GM18517 (cell line): ENCODE measurements at regions not wholly inside any gene's neighbourhood (a gene's known extent, or its start where the extent isn't known, plus 50 kb on each side); places are given as distances from the start of the nearest gene placed in this dataset.
"Not testable (repeated sequence)": the region's sequence is repeated elsewhere in the genome, so short reads cannot be mapped to it uniquely, and the experiment has no call there.

Experiments
- ATAC-seq: cut with Tn5 transposase; IDR thresholded peaks from one replicate; pipeline ENCODE4 v1.9.1; 2021; ENCODE audit warnings: mild to moderate bottlenecking, moderate library complexity; ENCODE audit not compliant: unreplicated experiment

- ATAC-seq: no peak
Measured at GRCh38 chr1:200496937-200497336, 87.1 kb upstream of the ZNF281 start.

DNA sequence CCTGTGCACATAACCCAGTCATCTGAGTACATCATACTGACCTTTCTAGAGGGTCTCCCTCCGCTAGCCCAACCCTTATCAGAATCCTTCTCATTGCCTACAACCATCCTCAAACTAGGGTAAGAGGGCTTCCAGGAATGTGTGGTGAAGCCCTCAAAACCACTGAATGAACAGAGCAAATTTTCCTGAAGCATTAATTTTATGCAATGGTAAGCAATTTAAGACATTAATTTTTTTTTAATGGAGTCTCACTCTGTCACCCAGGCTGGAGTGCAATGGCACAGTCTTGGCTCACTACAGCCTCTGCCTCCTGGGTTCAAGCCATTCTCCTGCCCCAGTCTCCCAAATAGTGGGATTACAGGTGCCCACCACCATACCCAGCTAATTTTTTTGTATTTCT is 86.1 kb upstream of the ZNF281 start:
- ATAC-seq: no peak

DNA sequence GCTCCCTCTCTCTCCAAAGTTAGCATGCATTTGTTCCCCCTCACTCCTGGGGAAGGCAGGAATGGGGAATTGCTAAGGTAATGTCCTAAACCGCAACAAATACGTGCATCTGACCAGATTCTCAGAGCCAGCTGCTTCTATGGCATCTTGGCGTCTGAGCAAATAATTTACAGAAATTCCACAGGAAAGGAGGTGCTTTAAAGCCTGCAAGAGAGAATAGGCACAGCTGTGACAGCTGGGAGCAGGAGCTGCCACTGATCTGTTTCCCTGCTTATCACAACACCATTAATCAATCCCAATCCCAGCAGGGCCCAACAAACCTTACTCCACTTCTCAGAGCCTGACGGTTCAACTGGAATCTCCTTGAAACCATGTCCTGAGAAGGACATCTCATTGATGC is 83.5 kb upstream of the ZNF281 start:
- ATAC-seq: no peak

DNA sequence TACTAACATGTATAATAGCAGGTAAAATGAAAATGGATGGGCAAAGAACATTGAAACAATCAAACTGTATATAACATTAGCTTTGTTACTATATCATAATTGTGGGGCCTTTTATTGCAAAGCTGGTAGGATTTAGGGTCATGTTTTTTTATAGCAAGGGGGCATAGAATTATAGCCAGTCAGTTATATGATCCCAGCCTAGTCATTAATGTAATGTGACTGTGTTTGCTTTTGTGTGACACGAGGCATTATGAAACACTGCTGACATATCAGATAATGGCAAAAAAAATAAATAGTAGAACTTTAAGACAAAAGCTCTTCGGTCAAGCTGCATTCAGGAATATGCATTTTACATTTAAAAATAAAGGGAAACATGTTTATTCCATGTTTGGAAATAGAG is 81.3 kb upstream of the ZNF281 start:
- no peak for ATAC-seq

DNA sequence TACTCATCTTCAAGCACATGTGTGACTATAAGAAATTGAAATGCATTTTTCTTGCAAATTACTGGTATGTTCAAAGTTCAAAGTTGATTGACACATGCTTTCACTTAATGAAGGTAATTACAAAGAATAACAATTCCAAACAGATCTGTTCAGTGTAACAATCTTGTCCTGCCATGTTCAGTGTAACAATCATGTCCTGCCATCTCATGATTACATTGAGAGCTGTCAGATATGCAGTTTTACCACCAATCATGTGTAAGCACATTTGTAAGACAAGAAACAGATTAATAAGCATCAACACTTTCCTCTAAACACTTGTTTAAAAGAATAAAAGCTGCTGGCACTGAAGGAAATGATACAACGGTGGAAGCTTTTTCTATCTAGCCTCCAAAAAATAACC is 80.3 kb upstream of the ZNF281 start:
- no peak for ATAC-seq

- no peak for ATAC-seq
Measured at GRCh38 chr1:200488375-200489165, 78.7 kb upstream of the ZNF281 start.

DNA sequence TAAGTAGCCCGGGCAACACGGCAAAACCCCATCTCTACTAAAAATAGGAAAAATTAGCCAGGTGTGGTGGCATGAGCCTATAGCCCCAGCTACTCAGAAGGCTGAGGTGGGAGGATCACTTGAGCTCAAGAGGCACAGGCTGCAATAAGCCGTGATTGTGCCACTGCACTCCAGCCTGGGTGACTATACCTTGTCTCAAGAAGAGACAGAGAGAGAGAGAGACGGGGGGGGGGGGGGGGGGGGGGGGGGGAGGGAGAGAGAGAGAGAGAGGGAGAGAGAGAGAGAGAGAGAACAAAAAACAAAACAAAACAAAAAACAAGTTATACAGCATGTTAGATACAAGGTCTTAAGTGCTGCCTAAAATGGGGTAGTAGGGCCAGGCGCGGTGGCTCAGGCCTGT is 77.8 kb upstream of the ZNF281 start:
- ATAC-seq: no peak

- no peak for ATAC-seq
Measured at GRCh38 chr1:200486634-200487033, 76.8 kb upstream of the ZNF281 start.

DNA sequence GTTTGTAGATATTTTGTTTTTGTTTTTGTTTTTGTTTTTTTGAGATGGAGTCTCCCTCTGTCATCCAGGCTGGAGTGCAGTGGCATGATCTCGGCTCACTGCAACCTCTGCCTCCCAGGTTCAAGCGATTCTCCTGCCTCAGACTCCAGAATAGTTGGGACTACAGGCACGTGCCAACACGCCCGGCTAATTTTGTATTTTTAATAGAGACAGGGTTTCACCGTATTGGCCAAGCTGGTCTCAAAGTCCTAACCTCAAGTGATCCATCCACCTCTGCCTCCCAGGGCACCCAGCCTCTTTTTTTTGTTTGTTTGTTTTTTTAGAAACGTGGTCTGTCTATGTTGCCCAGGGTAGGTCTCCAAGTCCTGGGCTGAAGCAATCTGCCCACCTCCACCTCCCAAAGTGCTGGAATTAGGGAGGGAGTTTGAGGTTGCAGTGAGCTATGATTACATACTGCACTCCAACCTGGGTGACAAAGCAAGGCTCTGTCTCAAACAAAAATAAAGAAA is 74.7 kb upstream of the ZNF281 start:
- not testable (repeated sequence) for ATAC-seq

- ATAC-seq: peak; percentile 100
Measured at GRCh38 chr1:200483491-200484143, 73.8 kb upstream of the ZNF281 start.

DNA sequence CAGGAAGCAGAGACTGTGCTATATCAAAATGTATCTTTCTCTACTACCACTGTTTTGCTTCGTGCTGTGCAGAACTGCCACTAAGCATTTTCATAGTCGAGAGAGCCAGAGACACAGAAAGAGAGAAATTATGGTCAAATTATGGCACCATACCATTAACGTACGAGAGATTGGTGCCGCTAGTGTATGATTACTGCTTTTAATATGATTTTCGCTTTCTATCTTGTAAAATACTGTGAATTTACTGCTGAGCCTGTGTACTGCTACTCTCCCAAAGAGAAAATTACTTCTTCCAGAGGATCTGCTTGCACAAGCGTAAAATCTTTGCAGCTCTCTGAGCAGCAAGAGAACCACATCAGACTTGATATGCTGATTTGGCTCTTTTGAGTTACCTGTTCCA is 71.1 kb upstream of the ZNF281 start:
- ATAC-seq: no peak

DNA sequence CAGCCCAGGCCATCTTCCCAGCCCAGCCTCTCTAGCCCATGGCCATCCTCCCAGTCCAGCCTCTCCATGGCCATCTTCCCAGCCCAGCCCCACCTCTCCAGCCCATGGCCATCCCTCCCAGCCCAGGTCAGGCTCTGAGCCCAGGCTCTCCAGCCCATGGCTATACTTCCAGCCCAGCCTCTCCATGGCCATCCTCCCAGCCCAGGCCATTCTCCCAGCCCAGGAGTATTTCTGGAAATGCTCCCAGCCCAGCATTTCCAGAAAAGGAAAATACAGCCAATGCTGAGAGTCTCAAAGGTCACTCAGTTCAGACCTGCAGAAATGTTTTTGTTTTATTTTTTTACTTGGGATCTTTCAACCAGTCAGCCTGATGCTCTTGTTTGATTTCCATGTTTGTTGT is 70.0 kb upstream of the ZNF281 start:
- no peak for ATAC-seq

DNA sequence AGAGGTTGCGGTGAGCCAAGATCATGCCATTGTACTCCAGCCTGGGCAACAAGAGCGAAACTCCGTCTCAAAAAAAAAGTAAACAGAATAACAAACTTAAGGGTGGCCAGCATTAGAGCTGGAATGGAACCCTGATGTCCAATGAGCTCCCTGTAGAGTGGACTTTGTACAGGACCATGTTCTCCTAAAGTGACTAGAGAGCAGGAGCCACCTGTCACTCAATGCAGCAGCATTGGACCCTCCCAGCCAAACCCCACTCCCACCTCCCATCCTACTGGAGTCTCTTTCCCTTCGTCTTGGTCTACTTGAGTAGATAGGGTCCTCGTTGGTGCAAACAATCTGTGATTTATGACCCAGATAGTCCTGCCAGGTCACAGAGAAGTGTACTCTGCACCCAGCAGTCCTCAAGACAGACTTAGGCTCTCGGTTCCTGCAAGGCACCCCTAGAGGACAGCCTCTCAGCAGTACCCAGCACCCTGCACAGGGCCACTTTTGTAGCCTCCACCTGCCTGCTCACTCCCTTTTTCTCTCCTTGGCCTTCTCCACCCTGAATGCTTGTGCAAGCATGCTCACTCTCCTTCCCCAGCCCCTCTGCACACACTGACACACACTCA is 69.2 kb upstream of the ZNF281 start:
- ATAC-seq: no peak

DNA sequence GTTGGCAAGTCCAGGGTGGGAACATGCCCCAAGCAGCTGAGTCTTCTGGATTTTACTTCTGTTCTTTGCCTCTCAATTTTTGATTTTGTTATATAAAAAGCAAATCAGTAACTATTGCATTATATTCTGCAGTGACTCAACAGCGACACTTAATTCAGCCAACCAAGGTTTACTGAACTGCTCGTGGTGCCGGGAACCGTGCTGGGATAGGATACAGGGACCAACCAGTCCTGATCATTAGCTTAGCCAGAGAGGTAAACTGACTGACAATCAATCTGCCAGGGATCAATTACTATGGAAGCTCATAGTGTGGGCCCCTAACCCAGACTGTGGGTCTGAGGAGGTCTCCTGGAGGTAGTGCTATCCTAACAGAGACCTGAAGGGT is 68.4 kb upstream of the ZNF281 start:
- ATAC-seq: no peak

DNA sequence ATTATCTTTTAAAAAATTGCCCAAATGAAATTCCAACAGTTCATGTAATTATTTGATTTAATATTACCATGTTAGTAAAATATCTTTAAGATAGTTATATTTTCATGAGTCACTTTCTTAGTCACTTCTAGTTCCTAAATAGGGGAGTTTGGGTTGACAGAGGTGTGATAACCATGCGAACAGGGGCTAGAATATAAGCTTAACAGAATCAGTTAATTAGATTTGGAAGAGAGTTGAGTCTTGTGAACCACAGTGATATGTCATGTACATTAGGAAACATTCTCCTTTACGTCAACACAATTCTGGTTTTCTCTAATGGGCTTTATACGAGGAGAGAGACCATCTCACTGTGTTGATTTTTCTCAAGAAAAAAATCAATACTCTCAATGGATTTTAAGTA is 64.8 kb upstream of the ZNF281 start:
- ATAC-seq: no peak

DNA sequence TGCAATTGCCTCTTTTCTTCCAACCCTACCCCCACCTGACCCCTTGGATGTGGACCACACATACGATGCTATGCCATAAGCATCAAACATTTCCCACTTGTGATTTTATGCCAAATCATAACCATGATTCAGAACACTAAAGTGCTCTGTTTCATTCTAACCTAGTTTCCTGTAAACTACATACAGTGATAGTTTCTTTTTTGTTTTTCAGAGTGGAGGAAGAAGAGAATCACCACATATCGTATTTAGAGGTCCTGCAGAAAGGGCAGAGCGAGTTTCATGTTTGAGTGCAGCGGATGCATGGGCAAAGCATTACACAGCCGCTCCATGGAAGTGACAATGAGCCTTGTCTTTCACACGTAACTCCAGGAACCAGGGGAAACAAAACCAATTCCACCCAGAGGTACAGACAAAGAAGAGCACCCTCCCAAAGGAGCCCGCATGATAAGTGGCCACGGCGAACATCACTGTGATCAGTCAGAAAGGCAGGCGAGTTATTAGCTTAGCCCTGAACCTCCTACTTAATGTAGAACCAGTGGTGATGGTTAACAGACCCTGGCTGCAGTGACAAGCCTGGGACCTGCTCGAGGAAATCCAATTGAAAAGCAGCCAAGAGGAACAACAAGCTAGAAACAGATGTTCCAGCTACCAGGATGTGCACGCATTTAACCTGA is 64.0 kb upstream of the ZNF281 start:
- ATAC-seq: peak; percentile 86

GRCh38 chr1:200471739-200472138 is 61.9 kb upstream of the ZNF281 start:
- ATAC-seq: no peak

DNA sequence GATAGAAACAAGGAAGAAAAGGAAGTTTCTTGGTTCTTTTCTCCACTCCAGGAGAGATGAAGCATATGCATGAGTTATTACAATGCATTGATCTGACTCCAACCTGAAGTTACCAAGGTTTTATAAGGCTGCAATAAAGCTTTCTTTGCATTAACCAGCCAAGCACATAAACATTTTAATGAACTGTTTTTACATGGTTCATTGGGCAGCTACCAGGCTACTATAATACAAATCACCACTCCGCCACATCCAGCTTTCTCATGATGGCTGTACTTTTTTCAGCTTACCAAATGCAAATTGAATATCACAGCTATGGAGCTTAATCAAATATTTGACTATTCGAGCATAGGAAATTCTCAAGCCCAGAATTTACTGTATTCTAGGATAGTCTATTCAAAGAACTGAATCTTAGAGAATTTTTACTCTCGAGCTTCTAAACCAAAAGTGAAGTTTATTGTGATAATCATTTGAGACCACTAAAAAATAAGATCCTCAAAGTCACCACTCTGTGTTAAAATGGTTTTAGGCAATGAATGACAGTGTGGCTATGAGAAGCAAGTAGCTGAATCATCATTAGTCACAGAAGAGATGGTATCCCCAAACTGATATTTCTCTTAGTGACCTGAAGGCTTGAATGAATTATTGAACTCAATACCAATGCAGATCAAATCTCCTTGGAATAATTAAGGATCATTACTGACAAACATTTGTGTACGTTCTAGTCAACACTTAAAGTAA is 58.6 kb upstream of the ZNF281 start:
- ATAC-seq: no peak

DNA sequence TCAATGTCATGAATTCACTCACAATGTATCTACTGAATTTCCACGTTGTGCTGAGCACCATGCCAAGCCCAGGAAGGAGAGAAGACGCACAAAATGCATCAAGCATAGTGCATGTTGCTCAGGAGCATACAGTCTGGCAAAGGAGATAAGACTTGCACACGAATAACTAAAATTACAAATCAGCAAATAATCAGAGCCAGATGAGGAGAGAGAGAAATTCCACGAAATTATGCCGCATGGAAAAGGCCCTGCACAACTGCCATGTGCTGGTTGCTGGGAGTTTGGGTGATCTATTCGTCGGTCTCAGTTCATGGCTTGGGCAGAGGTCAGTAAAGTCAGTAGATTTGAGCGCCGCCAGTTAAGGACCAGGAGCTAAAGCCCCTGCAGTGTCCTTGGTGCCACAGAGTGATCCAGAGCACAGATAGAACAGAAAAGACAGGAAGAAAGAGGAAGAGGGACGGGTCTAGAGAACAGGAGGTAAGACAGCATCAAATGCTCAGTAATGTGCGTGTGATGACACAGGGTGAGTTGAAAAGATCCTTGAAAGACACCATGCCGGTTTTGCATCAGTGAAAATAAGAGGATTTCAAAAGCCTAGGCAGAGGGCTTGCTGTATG is 55.1 kb upstream of the ZNF281 start:
- no peak for ATAC-seq
